M059J (cell line): ENCODE measurements at regions not wholly inside any gene's neighbourhood (a gene's known extent, or its start where the extent isn't known, plus 50 kb on each side); places are given as distances from the start of the nearest gene placed in this dataset.
A peak's percentile ranks its signal among the peaks of the same experiment; 100 is the strongest.

Source experiments
- DNase-seq: peaks from one replicate; pipeline ENCODE4 v3.0.0-alpha.2; 2012; ENCODE audit warnings: low read depth

DNA sequence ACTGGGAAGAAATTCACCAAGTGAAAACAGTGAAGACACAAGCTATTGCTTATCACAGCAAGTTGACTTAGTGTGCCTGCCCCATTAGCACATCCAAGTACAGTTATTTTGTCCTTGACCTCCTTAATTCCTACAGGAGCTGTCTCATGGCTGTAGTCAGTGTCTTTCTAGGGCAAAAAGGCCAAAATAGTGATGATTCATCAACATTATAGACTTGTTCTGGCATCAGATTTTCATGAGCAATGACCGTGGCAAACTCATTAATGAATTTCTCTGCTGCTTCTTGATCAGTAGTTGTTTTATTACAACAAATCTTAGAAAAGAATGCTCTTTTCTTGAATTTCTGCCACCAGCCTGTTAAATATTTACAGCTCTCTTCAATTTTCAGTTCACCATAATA, 1169.3 kb upstream of the DDX18 start:
- DNase-seq: no peak

DNA sequence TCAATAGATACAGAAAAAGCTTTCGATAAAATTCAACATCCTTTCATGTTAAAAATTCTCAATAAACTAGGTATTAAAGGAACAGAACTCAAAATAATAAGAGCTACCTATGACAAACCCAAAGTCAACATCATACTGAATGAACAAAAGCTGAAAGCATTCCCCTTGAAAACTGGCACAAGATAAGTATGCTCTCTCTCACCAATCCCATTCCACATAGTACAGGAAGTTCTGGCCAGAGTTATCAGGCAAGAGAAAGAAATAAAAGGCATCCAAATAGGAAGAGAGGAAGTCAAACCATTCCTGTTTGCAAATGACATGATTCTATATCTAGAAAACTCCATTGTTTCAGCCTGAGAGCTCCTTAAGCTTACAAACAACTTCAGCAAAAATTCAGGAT, 1145.8 kb upstream of the DDX18 start:
- DNase-seq: no peak

DNA sequence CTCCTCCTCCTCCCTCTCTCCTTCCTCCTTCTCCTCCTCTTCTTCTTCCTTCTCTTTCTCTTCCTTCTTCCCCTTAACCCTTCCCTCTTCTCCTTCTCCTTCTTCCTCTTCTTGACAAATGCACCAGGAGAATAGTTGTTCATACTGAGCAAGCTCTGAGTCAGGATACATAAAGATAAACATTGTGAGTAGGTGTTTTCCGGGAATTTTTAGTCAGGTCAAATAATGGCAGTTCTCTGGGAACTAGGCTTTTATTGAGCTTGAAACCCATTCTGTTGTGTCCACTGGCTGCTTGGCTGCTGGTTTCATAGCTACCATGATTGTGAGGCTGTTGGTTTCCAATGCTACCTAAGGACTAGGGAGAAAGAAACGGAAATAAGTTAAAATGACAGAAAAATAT, 1144.7 kb upstream of the DDX18 start:
- DNase-seq: no peak

DNA sequence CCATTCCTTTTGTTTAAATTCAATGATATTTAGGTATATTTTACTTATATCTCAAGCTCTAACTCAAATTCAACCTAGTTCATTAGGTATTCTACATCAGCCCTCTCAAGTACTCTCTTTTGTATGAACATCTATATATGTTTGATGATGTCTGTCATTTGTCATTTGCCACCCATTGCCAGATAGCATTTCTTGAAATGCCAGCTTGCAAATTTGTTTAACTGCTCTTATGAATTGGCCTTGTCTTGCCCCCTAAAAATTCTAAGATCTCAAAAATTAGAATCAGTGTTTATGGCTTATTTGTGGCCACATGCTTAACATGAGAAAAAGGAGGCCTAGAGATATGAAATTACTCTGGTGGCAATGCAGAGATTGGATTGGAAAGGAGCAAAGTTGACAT, 1140.3 kb upstream of the DDX18 start:
- no peak for DNase-seq

DNA sequence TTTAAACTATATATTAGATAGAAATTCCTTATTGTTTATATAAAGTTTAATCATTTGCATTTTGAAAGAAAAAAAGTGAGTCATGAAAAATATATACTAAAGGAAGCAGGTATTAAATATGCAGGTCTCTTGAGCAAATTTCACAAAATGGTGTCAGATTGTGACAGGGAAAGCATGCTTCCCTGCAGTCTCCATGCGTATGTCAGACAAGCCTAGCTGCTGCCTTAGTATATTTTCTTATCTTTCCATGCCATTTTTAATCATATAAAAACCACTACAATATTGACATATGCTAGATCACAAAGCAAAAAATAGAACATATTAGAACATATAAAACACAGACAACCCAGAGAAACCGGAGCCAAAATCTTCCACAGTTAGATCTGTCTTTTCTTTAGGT, 1137.7 kb upstream of the DDX18 start:
- DNase-seq: no peak

DNA sequence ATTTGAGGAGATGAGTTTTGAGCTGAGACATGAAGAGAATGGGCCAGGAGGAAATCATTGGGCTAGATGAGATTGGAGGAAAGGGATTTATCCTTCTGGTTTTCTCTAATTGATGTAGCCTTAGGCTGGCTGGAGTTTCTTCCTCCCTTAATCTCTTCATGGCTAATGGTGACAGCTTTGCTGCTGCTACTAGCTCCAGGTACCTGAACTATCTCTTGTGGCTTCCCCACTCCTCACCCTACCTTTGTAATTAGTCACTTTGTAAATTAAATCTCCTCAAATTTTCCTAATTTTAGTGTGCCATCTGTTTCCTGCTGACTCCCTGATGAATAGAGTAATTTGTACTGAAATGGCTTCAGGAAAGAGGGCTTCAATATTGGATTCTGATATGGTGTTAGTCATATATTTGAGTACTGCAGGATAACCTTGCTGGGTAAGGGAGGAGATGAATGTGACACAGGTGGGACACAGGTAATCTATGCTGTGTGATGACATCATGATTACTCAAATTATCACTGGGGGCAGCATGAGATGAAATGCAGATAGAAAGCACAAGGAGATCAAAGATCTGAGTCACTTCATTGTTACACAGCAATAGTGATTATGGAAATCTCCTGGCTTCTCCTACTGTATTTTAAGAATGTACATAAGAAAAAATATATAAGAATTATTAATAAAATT, 1134.1 kb upstream of the DDX18 start:
- no peak for DNase-seq

DNA sequence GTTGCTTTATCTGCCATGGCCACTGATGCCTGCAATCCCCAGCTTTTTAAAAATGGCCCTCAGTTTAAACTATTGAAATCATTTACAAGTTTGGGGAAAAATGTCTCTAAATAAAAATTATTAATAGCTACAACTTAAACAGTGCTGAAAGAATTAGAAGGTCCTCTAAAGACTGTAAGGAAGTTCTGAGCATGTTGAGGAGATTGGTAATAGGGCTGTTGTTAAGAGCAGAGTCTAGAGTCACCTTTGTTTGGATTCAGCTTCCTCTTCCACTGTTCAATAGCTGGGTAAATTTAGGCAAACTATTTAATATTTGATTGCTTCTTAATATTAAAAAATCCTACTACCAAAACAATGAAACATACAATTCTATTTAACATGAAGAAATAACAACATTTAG, 1127.1 kb upstream of the DDX18 start:
- no peak for DNase-seq

DNA sequence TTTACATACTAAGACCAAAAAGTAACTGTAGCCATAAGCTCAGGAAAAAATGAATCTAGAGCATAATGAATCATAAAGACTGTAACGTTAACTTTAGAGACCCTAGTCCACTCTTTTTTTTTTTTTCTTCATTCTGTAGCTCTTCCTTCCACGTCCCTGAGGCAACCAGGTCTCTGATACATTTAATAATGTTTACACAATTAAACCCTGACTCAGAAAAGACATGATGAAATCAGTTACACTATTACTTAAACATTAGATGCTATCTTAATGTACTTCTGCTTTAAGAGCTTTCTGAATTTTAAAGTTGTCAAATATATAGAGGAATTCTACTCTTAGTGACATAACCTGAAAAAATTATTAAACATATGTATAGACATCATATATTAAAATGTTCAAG, 1121.5 kb upstream of the DDX18 start:
- DNase-seq: no peak

DNA sequence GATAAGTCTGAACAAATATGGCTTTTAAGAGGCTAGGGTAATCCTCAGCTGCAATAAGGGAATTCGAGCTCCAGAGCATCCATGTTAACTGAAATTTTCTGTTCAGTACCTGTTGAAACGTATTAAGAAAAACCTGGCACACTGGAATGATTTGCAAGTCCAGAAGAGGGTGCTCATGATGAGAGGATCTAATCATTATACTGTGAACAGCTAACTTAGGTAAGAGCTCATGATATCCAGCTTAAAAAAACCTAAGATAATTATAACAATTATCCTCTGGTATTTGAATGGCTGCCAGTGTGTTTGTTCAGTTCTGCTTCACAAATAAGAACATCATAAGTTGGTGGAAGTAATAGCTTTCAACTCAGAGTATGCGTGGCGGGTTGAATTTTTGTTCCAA, 1118.3 kb upstream of the DDX18 start:
- DNase-seq: no peak

DNA sequence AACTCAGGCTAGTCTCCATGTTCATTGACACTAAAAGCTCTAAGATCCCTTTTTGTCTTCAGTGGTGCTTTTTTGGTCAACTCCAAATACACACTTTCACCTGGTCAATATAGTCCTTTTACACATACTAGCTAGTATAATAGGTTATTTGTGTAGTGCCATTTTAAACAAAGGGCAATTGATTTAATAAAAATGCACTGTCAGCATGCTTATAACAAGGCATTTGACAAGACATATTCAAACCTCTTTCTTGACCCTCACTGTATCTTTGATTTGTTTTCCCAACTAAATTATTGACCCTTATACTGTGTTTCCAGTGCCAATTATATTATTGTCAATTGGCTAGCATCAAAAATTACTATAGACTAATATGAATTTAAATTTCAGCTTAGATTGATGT, 1117.6 kb upstream of the DDX18 start:
- no peak for DNase-seq

DNA sequence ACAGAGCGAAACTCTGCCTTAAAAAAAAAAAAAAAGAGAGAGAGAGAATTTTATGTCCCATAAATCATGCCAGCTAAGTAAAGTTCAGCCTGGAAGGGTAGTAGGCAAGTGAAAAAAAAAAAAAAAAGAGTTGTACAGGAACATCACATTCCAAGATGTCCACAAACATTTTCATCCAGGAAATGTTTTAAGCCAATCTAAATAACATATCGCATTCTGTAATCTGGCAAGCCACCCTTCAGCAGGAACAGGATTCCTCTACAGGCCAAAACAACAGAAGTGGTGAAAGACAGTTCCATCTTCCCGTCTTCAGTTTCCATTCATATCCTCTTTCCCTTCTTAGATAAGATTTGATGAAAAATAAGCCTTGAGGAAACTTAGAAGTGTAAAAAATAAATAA, 1108.1 kb upstream of the DDX18 start:
- no peak for DNase-seq

DNA sequence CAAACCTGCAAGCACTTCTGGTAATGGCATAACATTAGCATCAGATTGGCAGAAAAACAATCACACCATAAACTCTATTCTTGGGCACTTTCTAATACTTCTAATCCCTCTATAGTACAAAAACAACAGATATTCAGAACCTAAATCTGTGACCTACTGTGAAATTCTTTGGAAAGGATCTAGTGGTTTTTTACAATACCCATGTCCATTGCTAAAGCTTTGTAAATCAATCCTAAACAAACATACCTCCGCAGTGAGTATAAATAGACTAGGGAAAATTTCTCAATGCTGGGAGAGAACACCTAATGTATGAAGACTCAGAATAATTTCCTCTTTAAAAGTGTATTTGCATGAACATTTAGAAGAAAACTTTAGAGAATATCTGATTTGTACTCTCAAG, 1098.5 kb upstream of the DDX18 start:
- DNase-seq: no peak

DNA sequence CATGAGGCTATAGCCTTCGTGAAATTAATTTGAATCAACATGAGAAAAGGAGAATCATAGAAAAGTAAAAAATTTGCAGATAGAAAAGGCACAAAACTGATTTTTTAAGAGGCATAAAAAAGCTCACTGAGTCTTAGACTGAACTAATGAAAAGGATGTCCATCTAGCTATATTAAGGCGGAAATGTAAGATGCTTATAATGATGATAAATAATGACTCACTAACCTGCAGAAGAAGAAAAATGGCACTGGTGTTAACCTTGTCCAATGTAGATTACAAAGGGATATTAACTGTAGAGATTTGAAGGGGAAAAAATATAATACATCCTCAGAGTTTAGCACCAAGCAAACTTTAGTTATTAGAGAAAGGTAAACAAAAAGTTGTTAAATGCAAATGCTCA, 1098.0 kb upstream of the DDX18 start:
- DNase-seq: no peak

DNA sequence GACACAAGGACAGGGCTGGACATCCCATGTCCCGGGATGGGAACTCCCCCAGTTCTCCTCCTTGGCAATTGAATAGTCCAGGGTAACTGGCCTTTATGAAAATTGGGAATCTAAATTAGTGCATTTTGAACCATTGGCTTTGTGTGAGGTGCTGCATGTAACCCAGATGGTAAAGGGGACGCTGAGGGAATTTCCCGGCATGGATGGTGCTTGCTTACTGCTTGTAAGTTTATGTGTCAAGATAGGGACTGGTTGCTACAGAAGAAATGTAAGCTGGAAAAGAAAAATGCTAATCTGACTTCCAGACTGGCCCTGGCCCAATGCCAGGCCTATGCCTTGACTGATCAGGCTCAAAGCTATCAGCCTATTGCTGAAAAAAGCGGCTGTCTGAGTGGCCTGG, 1096.7 kb upstream of the DDX18 start:
- DNase-seq: no peak

DNA sequence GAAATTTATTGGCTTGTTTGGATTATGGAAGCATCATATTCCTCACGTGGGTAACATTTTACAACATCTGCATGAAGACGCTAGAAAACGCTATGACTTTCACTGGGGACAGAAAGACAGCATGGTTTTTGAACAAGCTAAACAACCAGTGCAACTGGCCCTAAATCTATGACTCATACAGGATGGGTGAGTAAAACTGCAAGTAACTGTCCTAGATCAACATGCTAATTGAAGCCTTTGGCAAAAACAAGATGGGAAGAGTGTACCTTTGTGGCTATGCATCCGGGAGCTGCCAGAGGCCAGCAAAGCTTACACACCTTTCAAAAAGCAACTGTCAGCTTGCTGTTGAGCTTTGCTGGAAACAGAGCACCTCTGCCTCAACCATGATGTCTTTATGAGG, 1096.0 kb upstream of the DDX18 start:
- no peak for DNase-seq

DNA sequence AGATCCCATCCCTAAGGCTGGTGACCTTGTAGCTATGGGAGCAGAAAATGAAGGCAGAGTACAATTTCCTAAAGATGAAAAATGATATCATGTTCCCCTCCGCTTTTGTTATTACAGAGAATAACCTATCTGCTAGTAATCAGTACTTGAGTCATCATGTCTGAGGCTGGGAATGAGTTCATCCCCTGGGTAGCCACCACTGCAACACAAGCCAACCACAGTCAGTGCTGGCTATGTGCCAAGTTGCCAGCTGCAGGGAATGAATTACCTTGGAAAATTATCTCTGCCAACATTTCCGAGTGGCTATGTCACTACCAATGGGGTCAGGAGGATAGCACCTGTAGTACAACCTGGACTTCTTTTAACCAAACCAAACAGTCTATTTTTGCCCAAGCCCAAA, 1094.7 kb upstream of the DDX18 start:
- DNase-seq: peak; percentile 12

DNA sequence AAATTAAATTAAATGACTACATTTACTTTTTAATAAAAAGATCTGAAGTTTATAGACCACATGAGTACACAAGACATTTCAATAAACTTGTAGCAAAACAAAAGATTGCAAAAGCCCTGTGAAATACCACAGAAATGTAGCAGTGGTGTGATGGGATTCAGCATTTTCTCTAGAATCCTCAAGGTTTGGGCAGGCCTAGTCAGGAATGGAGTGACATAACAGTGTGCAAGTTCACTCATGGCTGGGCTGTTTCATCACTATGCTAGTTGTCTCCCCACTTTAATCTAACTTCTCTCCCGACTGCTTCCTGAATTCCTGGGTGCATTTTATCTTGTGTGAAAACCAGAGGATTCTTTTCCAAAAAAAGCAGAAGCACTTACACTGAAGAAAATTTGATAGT, 1089.9 kb upstream of the DDX18 start:
- DNase-seq: no peak

DNA sequence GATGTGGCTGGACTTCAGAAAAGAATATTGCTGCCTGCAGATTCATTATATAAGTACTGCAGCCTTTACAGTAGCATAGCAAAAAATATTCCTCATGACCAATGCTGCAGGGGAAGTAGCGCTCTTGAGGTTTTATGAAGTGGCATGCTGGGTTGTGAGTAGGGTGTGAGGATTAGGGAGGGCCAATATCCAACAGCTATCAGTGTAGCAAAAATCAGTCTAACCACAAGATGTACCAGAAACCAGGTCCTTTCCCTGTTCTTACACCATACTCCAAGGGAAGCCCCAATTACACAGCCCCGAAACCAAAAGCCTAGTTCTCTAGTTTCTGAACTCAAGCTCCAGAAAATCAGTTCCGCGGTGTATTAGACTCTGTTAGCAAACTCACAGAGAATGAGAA, 1082.2 kb upstream of the DDX18 start:
- no peak for DNase-seq

DNA sequence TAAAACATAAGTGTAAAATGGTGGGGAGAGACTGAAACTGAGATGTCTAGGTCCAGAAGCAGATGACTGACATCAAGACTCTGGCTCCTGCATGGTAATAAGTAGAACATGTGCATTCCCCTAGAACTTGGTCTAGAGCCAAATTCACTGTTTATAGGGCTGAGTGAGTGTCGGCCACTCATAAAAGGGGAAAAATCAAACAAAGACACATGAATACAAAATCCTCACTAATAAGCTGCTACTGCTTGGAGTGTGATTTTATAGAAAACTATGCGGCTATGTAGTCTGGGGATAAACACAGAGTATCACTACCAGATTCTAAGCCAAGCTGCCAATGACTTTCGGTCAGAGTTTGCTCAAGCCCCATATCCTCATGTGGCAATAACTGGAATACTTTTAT, 1080.8 kb upstream of the DDX18 start:
- DNase-seq: no peak

DNA sequence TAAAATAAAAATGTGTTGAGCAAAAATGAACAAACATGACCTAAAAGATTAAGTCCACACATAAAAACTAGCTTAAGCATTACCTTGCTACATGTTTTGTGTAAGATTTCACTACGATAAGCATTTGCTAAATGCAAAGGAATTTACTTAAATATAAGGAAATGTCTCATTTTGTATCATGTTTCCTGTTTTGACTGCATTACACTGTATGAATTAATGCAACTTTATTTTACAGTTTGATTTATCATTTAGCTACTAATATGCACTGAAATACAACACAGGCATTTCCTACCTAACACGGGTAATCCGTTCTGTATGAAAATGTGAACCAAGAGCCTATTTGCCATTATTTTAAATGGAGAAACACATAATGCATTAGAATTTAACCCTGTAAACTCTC, 1076.5 kb upstream of the DDX18 start:
- no peak for DNase-seq

DNA sequence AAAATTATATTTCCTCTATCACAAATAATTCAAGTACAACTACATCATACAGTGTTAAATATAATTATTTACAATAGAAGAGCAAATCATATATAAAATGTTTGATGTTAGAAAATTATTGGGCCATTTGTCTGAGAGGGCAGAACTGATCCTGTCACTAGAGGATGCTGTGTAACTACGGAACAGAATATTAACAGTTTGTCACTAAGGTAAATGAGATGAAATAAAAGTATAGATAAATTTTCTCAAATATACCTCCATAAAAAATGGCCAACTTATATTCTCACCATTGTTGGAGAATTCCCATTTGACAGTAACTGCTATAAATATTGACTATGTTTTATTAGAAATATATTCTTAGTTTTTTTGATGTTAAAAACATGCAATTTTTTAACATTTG, 1067.4 kb upstream of the DDX18 start:
- DNase-seq: no peak

DNA sequence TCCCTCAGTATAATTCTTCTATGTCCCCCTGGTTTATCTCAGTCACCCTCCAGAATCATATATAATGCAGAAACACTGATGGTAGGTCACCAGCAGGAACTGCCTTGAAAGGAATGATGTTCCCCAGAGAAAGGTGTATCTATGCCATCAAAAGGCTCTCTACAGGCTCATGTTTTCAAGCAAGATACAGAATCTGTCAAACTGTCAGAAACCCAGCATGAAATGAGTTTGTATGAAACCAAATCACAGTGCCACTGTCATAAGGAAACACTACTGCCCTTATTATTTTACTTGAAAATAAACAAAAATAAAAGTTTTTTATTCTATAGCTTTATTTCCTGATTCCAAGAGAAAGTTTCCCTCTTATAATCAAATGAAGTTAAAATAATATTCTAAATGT, 1064.5 kb upstream of the DDX18 start:
- DNase-seq: no peak

DNA sequence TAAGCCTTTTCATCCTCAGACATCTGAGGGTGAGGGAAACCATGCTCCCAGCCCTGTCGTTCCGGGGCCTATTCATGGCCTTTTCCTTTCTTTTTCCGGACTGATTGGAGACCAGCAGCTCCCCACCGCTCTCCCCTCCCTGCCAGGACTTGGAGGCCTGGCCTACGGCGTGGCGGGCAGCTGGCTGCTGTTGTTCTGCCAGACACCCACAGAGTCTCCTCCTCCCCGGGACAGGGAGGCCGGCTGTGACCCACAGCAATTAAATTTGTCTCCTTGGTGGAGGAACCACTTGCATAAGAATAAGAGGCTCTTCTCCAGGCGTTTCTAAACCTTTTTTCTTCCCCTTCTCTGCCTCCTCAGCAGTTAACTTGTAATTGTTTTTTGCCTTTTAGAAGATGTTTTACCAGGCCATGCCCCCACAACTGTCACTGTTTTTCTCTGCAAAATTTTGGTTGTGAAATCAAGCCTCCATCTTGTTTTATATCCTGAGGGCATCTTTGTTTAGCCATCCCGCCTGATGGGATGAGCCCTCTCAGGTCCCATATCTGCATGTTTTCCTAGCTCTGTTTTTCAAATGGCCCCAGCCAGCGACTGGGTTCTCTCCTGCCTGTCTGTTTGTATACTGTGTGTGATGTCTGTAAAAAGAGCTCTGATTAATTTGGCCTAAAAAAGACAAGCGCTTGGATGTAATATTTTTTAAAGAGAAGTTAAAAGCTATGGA, 1060.0 kb upstream of the DDX18 start:
- no peak for DNase-seq

DNA sequence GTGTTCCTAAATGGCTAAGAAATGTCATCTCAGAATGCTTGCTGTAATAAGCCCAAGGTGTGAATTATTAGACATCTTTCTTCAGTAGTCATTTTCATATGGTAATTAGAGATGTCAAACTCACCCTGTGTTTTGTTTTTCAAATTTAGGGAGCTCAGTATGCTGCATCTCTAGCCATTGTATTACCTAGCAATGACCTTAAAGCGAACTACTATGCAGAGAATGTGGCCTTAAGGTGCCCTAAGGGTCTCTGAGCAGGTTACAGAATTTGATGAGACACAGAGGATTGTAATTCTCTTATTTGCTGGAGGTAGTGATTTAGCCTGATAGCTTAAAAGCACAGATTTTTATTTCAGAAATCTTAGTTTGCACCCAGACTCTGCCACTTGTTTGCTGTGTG, 1052.6 kb upstream of the DDX18 start:
- no peak for DNase-seq
